K562 (cell line): ENCODE measurements at regions not wholly inside any gene's neighbourhood (a gene's known extent, or its start where the extent isn't known, plus 50 kb on each side); places are given as distances from the start of the nearest gene placed in this dataset.

Experiments
- ATAC-seq: fragments of 200-7000 bp; cut with Tn5 transposase; 3 replicates; pipeline ENCODE4 v1.9.1; 2020; ENCODE audit warnings: moderate library complexity
- BruUV-seq: library from RNA; stranded (reverse); fragments of 400-500 nt; replicated peaks from 2 replicates; lab custom pipeline; 2021; lab: Mats Ljungman, UMichigan
- CTCF ChIA-PET: fragments of 300-600 bp; formaldehyde crosslinking; extraction: SDS; loops from one replicate; lab custom pipeline; 2021; ENCODE audit warnings: low intra/inter-chr PET ratio; lab: Yijun Ruan, JAX
- POLR2A ChIA-PET: fragments of 300-600, 350-650 bp; sonication (Branson Sonifier 250); formaldehyde crosslinking; extraction: SDS; loops from one replicate; lab custom pipeline; 2021; ENCODE audit warnings: antibody characterized with exemption, inconsistent platforms; lab: Yijun Ruan, JAX
- DNase-seq, 4 experiments: peaks; one replicate each; pipeline versions ENCODE4 v3.0.0 to v3.0.0-alpha.2; 2011 to 2018; ENCODE audit warnings: low spot score in 3 of 4, mixed read lengths in 3 of 4; ENCODE audit errors: extremely low read depth in 1 of 4
- FAIRE-seq: peaks from 2 replicates; lab custom pipeline; 2011; peaks lifted over from hg19 to GRCh38; lab: Jason Lieb, UNC
- H2AFZ ChIP-seq: 2 replicates; pipeline ENCODE4 v1.6.0; 2011; ENCODE audit warnings: low read depth, low read length, control low read depth, inconsistent platforms
- H3K27ac ChIP-seq: fragments of 200-600 bp; 3 replicates; pipeline ENCODE4 v1.8.0; 2011; ENCODE audit warnings: low read depth, mild to moderate bottlenecking, control low read depth, inconsistent platforms, low read length, moderate library complexity, mixed read lengths; ENCODE audit errors: extremely low read depth
- H3K27me3 ChIP-seq, 2 experiments: fragments of 300-600 bp in 1 of 2; 2 replicates in 1 of 2; 3 replicates in 1 of 2; pipeline versions ENCODE4 v1.6.0 to v1.8.0; 2011; ENCODE audit warnings: inconsistent platforms in 2 of 2, low read length in 2 of 2, mild to moderate bottlenecking in 1 of 2, mixed read lengths in 1 of 2, moderate library complexity in 1 of 2; ENCODE audit not compliant: control insufficient read depth in 2 of 2, insufficient read depth in 2 of 2
- H3K36me3 ChIP-seq: fragments of 300-600 bp; 3 replicates; pipeline ENCODE4 v1.8.0; 2011; ENCODE audit warnings: mild to moderate bottlenecking, low read length, inconsistent platforms; ENCODE audit not compliant: control insufficient read depth, insufficient read depth
- H3K4me1 ChIP-seq, 2 experiments: fragments of 200-600 bp in 1 of 2; replicated peaks in 1 of 2; 2 replicates in 1 of 2; 3 replicates in 1 of 2; pipeline versions ENCODE4 v1.5.1 to v1.8.0; 2011; ENCODE audit warnings: inconsistent platforms in 2 of 2, low read length in 2 of 2, mild to moderate bottlenecking in 1 of 2, mixed read lengths in 1 of 2, moderate library complexity in 1 of 2; ENCODE audit not compliant: control insufficient read depth in 2 of 2, insufficient read depth in 2 of 2
- H3K4me2 ChIP-seq: 2 replicates; pipeline ENCODE4 v1.6.1; 2011; ENCODE audit warnings: low read length, control low read depth, inconsistent platforms, mixed read lengths; ENCODE audit not compliant: insufficient read depth
- H3K4me3 ChIP-seq: fragments of 200-600 bp; sonication (generic), shearing (Covaris generic); 2 replicates; pipeline ENCODE4 v1.5.1; 2016; ENCODE audit warnings: control low read depth, inconsistent platforms
- H3K79me2 ChIP-seq: fragments of 200-600 bp; 3 replicates; pipeline ENCODE4 v1.8.0; 2011; ENCODE audit warnings: low read length, inconsistent platforms; ENCODE audit not compliant: control insufficient read depth, insufficient read depth
- H3K9ac ChIP-seq, 2 experiments: 2 replicates each; pipeline versions ENCODE4 v1.6.0 to v1.6.1; 2011; ENCODE audit warnings: low read depth in 2 of 2, low read length in 2 of 2, control low read depth in 1 of 2, inconsistent platforms in 1 of 2, mild to moderate bottlenecking in 1 of 2, mixed read lengths in 1 of 2; ENCODE audit not compliant: insufficient read depth in 1 of 2
- H3K9me1 ChIP-seq: one replicate; pipeline ENCODE4 v1.6.0; 2011; ENCODE audit warnings: inconsistent platforms, mild to moderate bottlenecking, low read length, moderate library complexity; ENCODE audit not compliant: control insufficient read depth, insufficient read depth
- H3K9me3 ChIP-seq: replicated peaks from 2 replicates; pipeline ENCODE4 v1.5.1; 2011; ENCODE audit warnings: low read depth, low read length, inconsistent platforms; ENCODE audit not compliant: control insufficient read depth, insufficient read depth
- H4K20me1 ChIP-seq: replicated peaks from 2 replicates; pipeline ENCODE4 v1.6.1; 2011; ENCODE audit warnings: low read length, inconsistent platforms, mixed read lengths; ENCODE audit not compliant: control insufficient read depth, insufficient read depth
- CHD4 ChIP-seq: fragments of 200-600 bp; sonication (generic); IDR thresholded peaks from 3 replicates; pipeline ENCODE4 v1.6.1; 2012; ENCODE audit warnings: low read depth, mild to moderate bottlenecking, mixed read lengths, low read length, inconsistent platforms; ENCODE audit not compliant: insufficient read depth, insufficient replicate concordance, poor library complexity, severe bottlenecking
- DEAF1 ChIP-seq: fragments of 450-650 bp; formaldehyde crosslinking; IDR thresholded peaks from 2 replicates; pipeline ENCODE4 v1.4.0; 2020; ENCODE audit warnings: mild to moderate bottlenecking, moderate library complexity
- FOXK2 ChIP-seq, 2 experiments: fragments of 450-650 bp; IDR thresholded peaks in 1 of 2; conservative IDR thresholded peaks in 1 of 2; 2 replicates each; pipeline ENCODE4 v1.6.1; 2016; ENCODE audit warnings: low read depth in 2 of 2, mild to moderate bottlenecking in 1 of 2
- FOXO4 ChIP-seq: fragments of 450-650 bp; formaldehyde crosslinking; IDR thresholded peaks from 2 replicates; pipeline ENCODE4 v1.4.0; 2020; ENCODE audit warnings: mild to moderate bottlenecking, moderate library complexity
- HDAC6 ChIP-seq: IDR thresholded peaks from 2 replicates; pipeline ENCODE4 v1.6.1; 2012; ENCODE audit warnings: low read depth, mild to moderate bottlenecking, control low read depth, inconsistent platforms, low read length, moderate library complexity
- MAZ ChIP-seq, 2 experiments: fragments of 450-650 bp in 1 of 2; sonication (generic) in 1 of 2; formaldehyde crosslinking; IDR thresholded peaks in 1 of 2; conservative IDR thresholded peaks in 1 of 2; 2 replicates each; pipeline versions ENCODE4 v1.4.0 to v1.5.0; 2020; ENCODE audit warnings: mild to moderate bottlenecking in 1 of 2, missing genetic modification reagents in 1 of 2
- PHF20 ChIP-seq: fragments of 450-650 bp; IDR thresholded peaks from 2 replicates; pipeline ENCODE4 v1.6.1; 2018; ENCODE audit not compliant: partially characterized antibody
- WHSC1 ChIP-seq: IDR thresholded peaks from one replicate; pipeline ENCODE4 v1.6.1; 2012; ENCODE audit warnings: low read length, control low read depth, inconsistent platforms
- ZBTB49 ChIP-seq: sonication (generic); formaldehyde crosslinking; IDR thresholded peaks from 2 replicates; pipeline ENCODE4 v1.8.0; 2022; ENCODE audit warnings: missing genetic modification reagents, mild to moderate bottlenecking, borderline replicate concordance
- ZFP91 ChIP-seq: sonication (generic); formaldehyde crosslinking; IDR thresholded peaks from 2 replicates; pipeline ENCODE4 v1.8.0; 2022; ENCODE audit warnings: mild to moderate bottlenecking, missing genetic modification reagents
- ZNF121 ChIP-seq: sonication (generic); formaldehyde crosslinking; conservative IDR thresholded peaks from 2 replicates; pipeline ENCODE4 v1.8.0; 2022; ENCODE audit warnings: missing genetic modification reagents
- ZNF165 ChIP-seq: fragments of 250-450 bp; sonication (Bioruptor Pico); IDR thresholded peaks from 2 replicates; pipeline ENCODE4 v1.4.0; 2020; ENCODE audit warnings: borderline replicate concordance
- ZNF316 ChIP-seq: fragments of 450-650 bp; IDR thresholded peaks from 2 replicates; pipeline ENCODE4 v1.6.1; 2016
- WGBS: fragments of 100-300 bp; shearing (Covaris generic); methylation state at CpG from one replicate; pipeline ENCODE4 v1.1.6; 2016; ENCODE audit warnings: low coverage, mixed read lengths; ENCODE audit not compliant: insufficient coverage; ENCODE audit errors: missing lambda C conversion rate; 5-methylcytosine and 5-hydroxymethylcytosine counted together
- in situ Hi-C: fragments of 300-500 bp; cut with MboI; formaldehyde crosslinking; loops from 4 replicates; pipeline ENCODE4 v1.15.0; 2018; ENCODE audit warnings: inconsistent platforms, mixed read lengths
- intact Hi-C: fragments of 100-400 bp; cut with micrococcal nuclease; formaldehyde crosslinking; loops from 2 replicates; pipeline ENCODE4 v1.14.2; 2022

GRCh38 chr4:116015062-116015461 lies 901.6 kb upstream of the NDST4 start (continued):
- no peak for TF ChIP-seq ZFP91
- no peak for TF ChIP-seq PHF20

- POLR2A ChIA-PET, result no interaction called here
- WGBS, result 0% methylated on average over 4 of the region's 4 CpGs
- no TSS peak for BruUV-seq
- ATAC-seq, result no peak
- Histone ChIP-seq H3K27me3 (no peaks in the 10 kb centered on the region), H3K9ac (no peak overlapping the region), H3K9me3 (no peaks in the 10 kb centered on the region; the same call in 1 of the 2 replicates), H3K27ac (no peak overlapping the region), H3K79me2 (no peaks in the 10 kb centered on the region), H3K36me3 (no peaks in the 10 kb centered on the region), H3K4me2 (no peak overlapping the region), H3K4me3 (no peak overlapping the region), H4K20me1 (no peaks in the 10 kb centered on the region), H3K4me1 (no peaks in the 10 kb centered on the region), H3K9me1 (no peaks in the 10 kb centered on the region), H2AFZ (no peak overlapping the region)
- CTCF ChIA-PET, result no interaction called here
- in situ Hi-C loops (no loop called here), intact Hi-C loops (no loop called here)
- no peak for DNase-seq
- no peak for FAIRE-seq
- TF ChIP-seq FOXK2 (conservative IDR thresholded peaks at IDR 0.05 in 1 of 2, IDR thresholded peaks at IDR 0.05 in 1 of 2; ENCODE audit: low read depth in 2 of 2), result no peak
- no peak for TF ChIP-seq ZNF165 (CRISPR knock-in tag)
- no peak for TF ChIP-seq ZBTB49
- no peak for TF ChIP-seq CHD4
- TF ChIP-seq DEAF1 (CRISPR knock-in tag), result no peak
- no peak for TF ChIP-seq ZNF121
- no peak for TF ChIP-seq FOXO4
- TF ChIP-seq MAZ (CRISPR knock-in tag; conservative IDR thresholded peaks at IDR 0.05 in 1 of 2, IDR thresholded peaks at IDR 0.05 in 1 of 2), result no peak
- TF ChIP-seq HDAC6, result no peak
- no peak for TF ChIP-seq WHSC1
- no peak for TF ChIP-seq ZNF316
Measured at GRCh38 chr4:116010923-116011322, 897.5 kb upstream of the NDST4 start.
